GM19372 (cell line): ENCODE measurements at regions not wholly inside any gene's neighbourhood (a gene's known extent, or its start where the extent isn't known, plus 50 kb on each side); places are given as distances from the start of the nearest gene placed in this dataset.

ENCODE experiments used
- ATAC-seq: cut with Tn5 transposase; IDR thresholded peaks from one replicate; pipeline ENCODE4 v1.9.1; 2021; ENCODE audit warnings: mild to moderate bottlenecking, low read depth, moderate library complexity; ENCODE audit not compliant: unreplicated experiment

DNA sequence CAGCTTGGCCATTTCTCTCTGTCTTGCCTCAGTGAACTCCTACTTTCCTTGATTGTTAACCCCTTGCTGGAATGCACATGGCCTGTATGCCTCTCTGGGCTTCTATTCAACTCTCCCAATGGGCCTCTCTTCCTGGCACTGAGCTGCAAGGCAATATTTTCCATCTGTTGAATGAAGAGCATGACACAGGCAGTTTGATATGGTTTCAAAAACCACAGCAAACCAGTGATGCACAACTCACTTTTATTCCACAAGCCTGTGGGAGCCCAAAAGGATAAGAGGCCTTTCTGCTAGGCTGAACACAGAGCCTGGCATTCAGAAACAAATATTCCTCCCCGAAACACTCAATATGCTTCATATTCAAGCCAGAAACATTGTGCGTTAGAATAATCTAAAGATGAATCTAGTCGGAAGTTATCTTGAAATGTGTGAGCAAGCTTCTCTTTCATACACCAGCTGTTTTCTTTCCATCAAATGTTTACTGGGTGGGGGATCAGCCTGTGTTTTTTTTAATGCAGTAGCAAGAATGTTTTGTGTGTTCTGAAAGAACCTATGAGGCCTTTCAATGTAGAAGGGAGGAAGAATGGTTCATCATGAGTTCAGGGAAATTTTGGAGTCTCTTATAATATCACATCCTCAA is 443.1 kb upstream of the SPRY2 start:
- ATAC-seq: no peak

DNA sequence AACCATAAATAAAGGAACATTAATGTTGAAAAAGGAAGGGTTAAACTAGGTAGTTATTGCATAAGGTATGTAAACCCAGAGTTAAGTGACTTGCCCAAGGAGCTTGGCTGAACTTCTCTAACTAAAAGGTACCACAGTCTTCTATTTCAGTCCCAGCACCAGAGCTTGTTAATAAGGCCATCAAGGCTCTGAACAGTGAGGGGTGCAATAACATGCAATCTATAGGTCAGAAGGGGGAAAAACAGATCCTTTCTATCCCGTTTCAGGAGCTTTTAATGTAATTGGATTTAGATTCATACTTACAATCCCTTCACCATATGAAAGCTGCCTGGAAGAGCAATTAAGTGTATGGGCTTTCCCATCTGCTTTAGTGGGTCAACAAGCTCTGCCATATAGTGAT is 441.5 kb upstream of the SPRY2 start:
- ATAC-seq: no peak

DNA sequence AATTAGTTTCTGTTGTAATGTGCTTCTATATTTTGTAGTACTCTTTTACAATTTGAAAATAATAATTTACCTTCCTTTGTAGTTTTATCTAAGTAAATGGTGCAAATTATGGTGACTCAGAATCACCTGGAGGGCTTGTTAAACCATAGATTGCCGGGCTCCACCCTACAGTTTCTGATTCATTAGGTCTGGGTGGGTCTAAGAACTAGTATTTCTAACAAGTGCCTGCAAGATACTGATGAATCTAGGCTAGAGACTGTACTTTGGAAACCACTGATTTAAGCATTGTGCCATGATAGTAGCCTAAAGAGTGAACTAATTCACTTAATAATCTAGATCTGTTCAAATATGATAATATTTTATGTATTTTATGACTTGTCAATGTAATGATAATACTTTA is 437.4 kb upstream of the SPRY2 start:
- no peak for ATAC-seq

DNA sequence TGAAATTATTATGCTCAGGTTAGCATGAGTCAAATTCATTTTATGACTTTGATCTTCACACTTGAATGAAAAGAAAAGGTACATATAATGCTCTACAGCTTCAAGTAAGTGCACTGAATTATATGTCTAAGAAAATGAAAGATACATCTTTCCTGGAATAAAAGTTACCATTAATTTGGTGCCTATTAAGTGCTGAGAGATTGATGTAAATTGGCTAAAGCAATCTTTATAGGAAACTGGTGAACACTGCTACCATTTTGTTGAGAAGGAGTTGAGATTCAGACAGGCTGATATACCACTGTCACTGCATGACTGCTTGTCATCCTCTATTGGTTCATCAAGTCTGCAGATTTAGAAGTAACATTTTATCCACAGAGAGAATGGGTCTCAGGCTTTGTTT is 416.8 kb upstream of the SPRY2 start:
- no peak for ATAC-seq

DNA sequence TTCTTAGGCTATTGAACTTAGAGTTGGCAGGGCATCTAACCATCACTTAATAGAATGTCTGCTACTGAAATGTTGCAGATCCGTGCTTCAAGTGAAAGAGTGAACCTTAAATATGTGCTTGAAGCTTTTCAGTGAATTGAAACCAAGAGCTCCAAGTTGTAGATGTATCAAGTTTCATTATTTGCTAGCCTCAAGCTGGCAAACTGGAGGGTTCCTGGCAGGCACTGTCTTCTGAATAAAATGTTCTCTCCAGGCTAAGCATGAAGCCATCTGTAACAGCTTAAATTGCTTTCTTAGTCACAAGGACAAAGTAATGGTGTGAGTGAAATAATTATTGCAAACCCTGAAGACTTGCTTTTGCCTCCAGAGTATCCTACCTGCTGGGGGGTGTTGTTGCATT is 415.0 kb upstream of the SPRY2 start:
- no peak for ATAC-seq

DNA sequence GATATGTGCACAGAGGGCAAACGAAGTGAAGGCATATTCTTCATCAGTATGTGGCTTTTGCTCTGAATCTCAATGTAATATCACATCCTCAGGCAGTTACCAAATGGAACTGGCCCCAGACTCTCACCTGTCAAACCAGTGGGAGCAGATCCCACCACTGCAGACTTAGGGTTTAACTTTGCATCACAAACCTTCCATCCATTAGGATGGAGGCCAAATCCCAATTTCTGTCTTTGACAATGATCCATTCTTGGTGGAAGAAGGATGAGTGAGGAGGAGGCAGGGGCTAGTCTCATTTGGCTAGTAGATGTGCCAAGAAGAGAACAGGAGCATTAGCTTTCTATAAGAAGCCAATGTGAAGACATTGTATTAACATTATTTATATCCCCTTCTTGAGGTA is 413.5 kb upstream of the SPRY2 start:
- ATAC-seq: no peak

DNA sequence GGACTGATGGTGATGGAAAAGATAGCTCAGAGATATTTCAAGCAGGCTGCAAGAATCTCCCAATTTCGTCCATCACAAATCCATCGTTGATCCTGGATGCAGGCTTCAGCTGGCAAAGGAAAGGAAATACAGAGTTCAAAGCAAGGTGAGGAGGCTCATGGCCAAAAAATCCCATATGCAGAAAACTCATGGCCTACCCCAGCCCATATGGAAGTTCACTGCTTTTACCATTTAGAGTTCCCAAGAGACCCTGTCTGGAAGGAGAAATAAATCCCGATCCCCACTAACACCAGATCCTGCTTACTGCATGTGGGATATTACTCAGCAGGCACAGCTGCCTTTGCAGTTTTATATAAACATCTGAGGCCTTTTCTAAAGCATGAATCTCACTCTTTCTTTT is 412.9 kb upstream of the SPRY2 start:
- no peak for ATAC-seq

DNA sequence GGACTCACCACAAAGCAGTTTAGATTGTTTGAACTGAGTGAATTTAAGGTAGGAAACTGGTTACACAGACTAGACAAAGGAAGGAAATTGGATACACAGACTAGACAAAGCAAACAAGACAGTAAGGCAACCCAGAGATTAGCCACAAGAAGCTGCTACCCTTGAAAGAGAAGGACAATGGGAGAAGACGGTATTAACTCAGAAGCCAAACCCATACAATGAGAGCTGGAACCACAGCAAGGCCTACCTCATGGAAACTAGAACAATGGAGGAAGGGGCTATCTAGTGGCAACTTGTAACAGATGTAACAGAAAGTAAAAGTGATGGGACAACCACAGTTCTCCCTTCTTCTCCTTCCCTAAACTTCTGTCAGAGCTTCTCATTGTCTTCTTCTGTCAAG is 410.9 kb upstream of the SPRY2 start:
- ATAC-seq: no peak

DNA sequence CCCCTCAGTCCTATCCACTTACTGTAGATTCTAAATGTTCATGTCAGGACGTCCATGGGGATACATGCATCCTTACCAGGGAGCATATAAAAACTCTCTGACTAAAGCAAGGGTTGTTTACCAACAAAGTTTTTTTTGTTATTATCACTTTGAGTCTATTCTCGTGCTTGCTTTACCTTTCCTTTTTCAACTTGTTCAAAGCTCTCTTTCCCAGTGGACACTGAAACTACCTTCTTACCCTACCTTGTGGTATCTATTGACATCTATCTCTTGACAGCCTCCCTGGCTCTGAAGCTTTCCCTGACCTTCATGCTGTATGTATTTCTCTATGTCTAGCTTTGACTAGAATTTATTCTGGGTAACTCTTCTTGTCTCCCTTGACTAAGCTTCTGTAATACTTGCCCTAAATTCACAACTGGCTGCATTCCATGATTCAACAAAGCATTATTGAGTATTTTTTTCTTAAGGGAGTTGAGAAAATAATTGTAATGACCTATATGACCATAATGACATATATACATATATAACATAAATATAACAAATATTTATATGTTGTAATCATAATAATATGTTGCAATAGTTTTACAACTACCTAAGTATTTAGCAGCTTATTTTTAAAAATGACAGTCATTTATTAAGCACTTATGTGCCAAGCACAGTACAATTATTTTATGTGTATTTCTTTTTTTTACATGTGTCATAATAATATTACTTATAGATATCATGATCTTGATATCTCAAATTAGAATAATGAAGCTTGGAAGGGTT is 403.4 kb upstream of the SPRY2 start:
- ATAC-seq: no peak

DNA sequence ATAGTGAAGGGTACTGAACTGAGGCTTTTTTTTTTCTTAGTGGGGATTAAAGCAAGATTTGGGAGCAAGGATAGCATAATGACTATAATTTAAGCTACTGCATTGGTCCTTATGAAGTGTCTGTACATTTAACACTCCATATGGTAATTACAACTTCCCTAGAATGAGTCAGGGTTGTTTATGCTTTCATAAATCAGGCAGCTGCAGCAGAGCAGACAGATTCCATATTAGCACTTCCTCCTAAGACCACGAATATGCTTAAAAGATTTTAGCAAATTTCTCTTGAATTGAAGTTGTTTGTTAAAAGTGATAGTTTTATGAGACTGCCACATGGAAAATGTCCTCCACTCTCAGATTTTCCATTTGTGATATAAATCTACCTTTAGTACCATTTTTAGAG is 401.1 kb upstream of the SPRY2 start:
- no peak for ATAC-seq

DNA sequence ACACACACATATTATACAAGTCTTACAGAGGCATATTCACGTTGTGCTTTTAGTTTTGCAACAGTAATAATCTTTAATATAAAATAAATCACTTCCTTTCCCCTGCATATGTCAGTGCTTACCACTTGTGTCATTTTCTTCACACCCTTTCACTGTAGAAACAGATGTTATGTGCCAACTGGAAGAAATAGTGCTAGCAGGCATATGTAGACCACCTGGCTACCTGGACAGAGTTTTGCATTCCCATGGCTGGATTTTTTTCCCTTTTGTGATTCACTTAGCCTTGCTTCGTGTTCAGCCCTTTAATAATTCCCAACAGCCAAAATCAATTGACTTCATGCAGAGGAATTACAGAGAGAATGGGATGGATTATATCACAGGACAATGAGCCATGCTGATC is 399.1 kb upstream of the SPRY2 start:
- no peak for ATAC-seq

DNA sequence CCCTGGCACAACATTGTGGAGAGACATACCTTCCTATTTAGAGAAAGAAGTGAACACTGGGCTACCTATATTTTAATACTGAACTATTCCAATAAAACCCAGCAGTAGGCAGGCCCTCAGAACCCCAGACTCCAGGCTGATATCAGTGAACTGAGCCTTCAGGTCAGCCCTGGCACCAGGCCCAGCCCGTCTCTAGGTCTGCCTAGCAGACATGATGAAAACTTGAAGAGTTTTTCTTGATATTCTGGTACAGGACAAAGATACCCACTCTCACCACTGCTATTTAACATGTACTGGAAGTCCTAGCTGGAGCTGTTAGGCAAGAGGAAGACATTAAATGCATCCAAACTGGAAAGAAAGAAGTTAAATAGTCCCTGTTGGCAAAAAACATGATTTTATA is 396.6 kb upstream of the SPRY2 start:
- ATAC-seq: no peak

DNA sequence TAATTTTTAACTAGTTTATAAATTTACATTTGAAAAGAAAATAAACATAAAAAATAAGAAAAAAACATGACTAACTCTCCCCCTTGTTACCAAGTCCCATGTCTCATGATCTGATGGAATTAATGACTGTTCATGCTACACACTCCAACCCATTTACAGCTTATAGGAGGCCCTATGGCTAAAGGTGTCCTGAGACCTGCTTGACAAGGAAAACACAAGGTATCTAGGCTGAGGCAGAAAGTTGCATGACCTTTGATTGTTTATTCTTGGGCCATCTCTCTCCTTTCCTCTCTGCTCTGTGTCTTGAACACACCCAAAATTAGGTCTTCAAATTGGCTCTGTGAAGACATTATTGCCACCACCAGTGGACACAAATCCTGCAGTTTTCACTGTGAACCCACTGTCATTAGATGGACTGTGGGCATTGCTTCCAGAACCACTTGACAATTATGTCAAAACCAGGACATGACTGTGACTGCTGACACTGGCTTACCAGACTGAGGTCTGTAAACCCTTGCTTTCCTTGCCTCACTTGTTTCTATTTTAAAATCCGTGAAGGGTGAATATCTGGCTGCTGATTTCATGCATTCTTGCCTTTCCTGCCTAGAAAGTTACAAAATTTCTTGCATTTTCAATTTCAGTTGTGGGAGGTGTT is 386.5 kb upstream of the SPRY2 start:
- no peak for ATAC-seq

DNA sequence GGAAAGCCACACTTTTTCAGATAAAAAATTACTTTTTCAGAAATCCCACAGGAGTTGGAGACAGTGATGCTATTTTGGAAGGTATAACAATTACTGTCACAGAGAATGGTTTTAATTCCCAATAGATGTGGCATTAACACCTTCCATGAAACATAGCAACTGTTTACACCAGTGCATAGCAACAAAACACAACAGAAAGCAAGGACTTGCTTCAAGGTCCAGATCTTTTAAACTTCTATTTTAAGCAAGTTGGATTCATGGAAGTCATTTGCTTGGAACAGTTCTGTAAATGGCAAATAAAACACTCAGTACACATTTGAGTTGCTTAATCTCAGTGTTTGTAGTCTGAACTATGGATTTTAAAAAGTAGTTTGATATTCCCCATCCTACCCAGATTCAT is 385.9 kb upstream of the SPRY2 start:
- ATAC-seq: no peak

DNA sequence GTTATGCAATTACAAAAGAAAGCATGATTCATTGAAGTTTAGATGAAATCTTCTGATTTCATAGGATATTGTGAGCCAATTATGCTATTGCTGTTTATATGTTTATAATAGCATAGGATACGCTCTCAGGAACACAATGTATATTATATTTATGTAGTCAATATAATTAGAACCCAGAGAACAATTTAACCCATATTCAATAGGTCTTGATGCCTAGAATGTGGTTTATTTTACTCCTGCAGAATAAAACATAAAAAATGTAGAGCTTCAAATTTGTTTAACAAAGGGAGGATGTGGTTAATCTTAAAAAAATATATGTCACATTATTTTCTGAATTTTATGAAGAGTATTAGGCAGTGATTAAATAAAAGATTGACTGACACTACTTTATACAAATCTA is 380.8 kb upstream of the SPRY2 start:
- ATAC-seq: no peak

DNA sequence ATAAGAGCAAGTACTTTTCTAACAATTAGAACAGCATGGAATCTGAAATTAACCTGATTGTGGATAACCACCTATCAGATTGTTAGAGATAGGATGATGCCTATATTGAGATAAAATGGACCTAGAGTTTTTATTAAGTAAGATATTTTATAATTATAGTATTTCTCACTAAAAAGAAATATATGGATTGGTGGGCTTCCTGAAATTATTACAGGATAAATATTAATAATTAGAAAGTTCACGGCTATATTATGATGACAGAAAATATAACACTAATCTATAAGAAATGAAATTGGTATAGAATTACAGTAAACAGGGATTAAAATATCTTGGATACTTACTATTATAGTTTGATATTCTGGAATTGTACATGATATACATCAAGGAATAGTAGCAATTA is 378.0 kb upstream of the SPRY2 start:
- ATAC-seq: no peak

DNA sequence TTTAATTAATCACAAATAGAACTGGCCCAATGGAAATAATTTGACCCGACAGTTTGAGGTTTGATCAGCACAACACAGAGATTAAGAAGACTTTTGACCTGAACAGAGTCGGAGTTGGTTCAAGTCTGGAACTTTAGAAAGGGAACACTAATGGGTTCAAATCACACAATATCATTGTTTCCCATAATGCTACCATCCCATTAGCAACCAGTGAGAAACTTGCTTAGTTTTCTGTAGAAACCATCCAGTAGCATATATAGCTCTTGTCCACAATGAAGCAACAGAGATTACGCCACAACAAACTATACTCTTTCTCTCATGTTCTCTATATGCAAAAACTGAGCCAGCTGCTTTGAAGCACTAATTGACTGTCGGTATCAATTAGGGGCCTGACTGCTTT is 376.9 kb upstream of the SPRY2 start:
- no peak for ATAC-seq

DNA sequence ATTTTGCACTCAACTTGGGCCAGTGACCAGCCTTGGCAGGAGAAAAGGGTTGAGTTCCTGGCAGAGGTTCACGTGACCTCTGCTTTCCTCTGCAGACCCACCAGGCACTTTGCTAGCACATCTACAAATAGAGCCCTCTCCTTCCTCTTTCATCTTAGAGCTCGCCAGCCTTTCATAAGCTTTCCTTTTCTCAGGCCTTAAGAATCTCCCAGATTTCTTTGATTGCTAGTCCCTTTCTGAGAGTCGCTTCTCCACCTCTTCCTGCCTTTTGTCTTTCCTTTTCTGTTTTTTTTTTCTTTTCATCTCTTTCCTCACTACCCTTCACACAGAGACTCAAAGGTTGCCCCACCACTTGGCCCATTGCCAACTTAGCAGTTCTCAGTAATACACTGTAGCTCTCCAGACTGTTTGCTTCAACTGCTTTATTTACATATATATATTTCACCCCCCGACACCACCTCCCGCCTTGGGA is 375.7 kb upstream of the SPRY2 start:
- ATAC-seq: no peak

DNA sequence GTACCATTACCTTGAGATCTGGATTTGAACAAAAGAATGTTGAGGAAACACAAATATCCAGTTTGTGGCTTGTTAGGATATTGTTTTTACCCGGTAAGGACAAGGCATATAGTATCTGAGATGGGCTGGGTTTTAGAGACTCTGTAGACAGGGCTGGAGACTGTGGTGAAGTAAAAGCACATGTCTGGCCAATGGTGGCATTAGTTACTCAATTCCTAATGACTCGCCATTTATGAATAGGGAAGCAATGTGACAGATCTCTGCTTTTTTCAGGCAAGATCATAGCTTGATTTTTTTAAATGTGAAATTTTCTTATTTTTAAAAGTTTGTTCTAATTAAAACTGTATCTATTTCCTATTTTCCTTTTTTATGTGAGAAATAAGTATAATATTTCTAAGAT is 371.1 kb upstream of the SPRY2 start:
- no peak for ATAC-seq

DNA sequence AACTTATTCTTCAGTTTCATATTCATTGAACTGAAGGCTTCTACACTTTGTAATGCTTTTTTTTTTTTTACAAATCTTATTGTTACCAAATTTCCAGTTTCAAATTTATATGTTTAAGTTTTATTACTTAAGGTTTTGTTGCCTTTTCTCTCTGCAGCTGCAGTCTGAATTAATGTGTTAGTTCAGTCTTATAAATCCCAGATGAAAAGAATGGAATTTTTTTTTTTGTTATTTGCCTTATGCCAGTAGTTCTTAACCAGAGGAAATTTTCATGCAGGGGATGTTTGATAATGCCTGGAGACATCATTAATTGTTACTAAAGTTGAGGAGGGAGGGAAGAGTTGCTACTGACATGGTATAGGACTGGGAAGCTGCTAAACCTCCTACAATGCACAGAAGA is 367.9 kb upstream of the SPRY2 start:
- no peak for ATAC-seq

DNA sequence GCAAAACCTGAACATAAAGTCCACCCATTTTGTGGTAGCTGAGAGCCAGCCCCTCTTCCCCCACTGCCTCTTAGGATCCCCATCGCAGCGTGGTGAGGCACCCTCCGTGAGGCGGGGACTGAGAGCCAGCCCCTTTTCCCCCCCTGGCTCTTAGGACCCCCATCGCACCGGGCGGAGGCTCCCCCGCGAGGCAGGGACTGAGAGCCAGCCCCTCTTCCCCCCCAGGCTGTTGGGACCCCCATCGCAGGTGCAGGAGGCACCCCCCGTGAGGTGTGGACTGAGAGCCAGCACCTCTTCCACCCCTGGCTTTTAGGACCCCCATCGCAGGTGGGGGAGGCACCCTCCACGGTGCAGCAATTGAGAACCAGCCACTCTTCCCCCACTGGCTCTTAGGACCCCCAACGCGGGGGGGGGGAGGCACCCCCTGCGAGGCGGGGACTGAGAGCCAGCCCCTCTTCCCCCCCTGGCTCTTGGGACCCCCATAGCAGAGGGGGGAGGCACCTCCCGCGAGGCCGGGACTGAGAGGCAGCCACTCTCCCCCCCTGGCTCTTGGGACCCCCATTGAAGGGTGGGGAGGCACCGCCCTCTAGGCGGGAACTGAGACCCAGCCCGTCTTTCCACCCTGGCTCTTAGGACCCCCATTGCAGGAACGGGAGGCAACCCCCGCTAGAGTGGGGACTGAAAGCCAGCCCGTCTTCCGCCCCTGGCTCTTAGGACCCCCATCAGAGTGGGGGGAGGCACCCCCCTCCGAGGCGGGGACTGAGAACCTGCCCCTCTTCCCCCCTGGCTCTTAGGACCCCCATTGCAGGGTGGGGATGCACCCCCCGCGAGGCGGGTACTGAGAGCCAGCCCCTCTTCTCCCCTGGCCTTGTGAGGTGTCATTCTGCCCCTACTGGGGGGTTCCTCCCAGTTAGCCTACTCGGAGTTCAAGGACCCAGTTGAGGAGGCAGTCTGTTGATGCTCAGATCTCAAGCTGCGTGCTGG is 366.4 kb upstream of the SPRY2 start:
- ATAC-seq: no peak
